HG03575 (cell line): ENCODE measurements at regions not wholly inside any gene's neighbourhood (a gene's known extent, or its start where the extent isn't known, plus 50 kb on each side); places are given as distances from the start of the nearest gene placed in this dataset.

Source experiments
- ATAC-seq: cut with Tn5 transposase; IDR thresholded peaks from one replicate; pipeline ENCODE4 v1.9.1; 2021; ENCODE audit not compliant: unreplicated experiment, insufficient number of reproducible peaks, low FRiP score; ENCODE audit errors: extremely low read depth

- ATAC-seq = no peak
Measured at GRCh38 chr4:156710365-156711192, 261.0 kb downstream of the PDGFC start.

GRCh38 chr4:156705311-156705710, 266.3 kb downstream of the PDGFC start:
- no peak for ATAC-seq

GRCh38 chr4:156695163-156695562, 276.4 kb downstream of the PDGFC start:
- ATAC-seq = no peak

- no peak for ATAC-seq
Measured at GRCh38 chr4:156694413-156694812, 277.2 kb downstream of the PDGFC start.

GRCh38 chr4:156693557-156693956, 278.0 kb downstream of the PDGFC start:
- no peak for ATAC-seq

GRCh38 chr4:156692016-156692415, 279.6 kb downstream of the PDGFC start:
- ATAC-seq = no peak

- ATAC-seq = no peak
Measured at GRCh38 chr4:156690572-156690971, 281.0 kb downstream of the PDGFC start.

- no peak for ATAC-seq
Measured at GRCh38 chr4:156686120-156686519, 285.5 kb downstream of the PDGFC start.

GRCh38 chr4:156685308-156685707, 286.3 kb downstream of the PDGFC start:
- no peak for ATAC-seq

- ATAC-seq = no peak
Measured at GRCh38 chr4:156677656-156678055, 293.9 kb downstream of the PDGFC start.

GRCh38 chr4:156677131-156677531, 294.5 kb downstream of the PDGFC start:
- ATAC-seq = no peak

GRCh38 chr4:156676116-156676851, 295.3 kb downstream of the PDGFC start:
- ATAC-seq = no peak

- ATAC-seq = no peak
Measured at GRCh38 chr4:156673483-156673882, 298.1 kb downstream of the PDGFC start.

GRCh38 chr4:156672492-156673305, 298.9 kb downstream of the PDGFC start:
- ATAC-seq = no peak

- no peak for ATAC-seq
Measured at GRCh38 chr4:156665780-156666366, 305.7 kb downstream of the PDGFC start.

GRCh38 chr4:156663663-156664062, 307.9 kb downstream of the PDGFC start:
- ATAC-seq = no peak

GRCh38 chr4:156662921-156663320, 308.7 kb downstream of the PDGFC start:
- no peak for ATAC-seq

- no peak for ATAC-seq
Measured at GRCh38 chr4:156661555-156661954, 310.0 kb downstream of the PDGFC start.

- ATAC-seq = no peak
Measured at GRCh38 chr4:156660465-156660864, 311.1 kb downstream of the PDGFC start.
